Liver (tissue), 8 donors: ENCODE measurements at regions not wholly inside any gene's neighbourhood (a gene's known extent, or its start where the extent isn't known, plus 50 kb on each side); places are given as distances from the start of the nearest gene placed in this dataset.
"Not testable (repeated sequence)": the region's sequence is repeated elsewhere in the genome, so short reads cannot be mapped to it uniquely, and the experiment has no call there.

Experiments
- DNase-seq: peaks from one replicate; pipeline ENCODE4 v3.0.0-alpha.2; 2017; ENCODE audit warnings: low spot score
- H3K27ac ChIP-seq, 2 donors: one replicate each; pipeline ENCODE4 v1.7.0; 2013; ENCODE audit warnings: inconsistent platforms in 2 of 2, low read length in 2 of 2, control low read depth in 1 of 2, low read depth in 1 of 2, mild to moderate bottlenecking in 1 of 2
- H3K27me3 ChIP-seq, 4 donors: one replicate each; pipeline versions ENCODE4 v1.6.1 to v1.7.0; 2013; ENCODE audit warnings: low read length in 3 of 4, inconsistent platforms in 1 of 4, mild to moderate bottlenecking in 1 of 4, moderate library complexity in 1 of 4; ENCODE audit not compliant: control insufficient read depth in 4 of 4, insufficient read depth in 4 of 4
- H3K36me3 ChIP-seq, 4 donors: one replicate each; pipeline versions ENCODE4 v1.6.1 to v1.7.0; 2013; ENCODE audit warnings: low read length in 3 of 4, mild to moderate bottlenecking in 3 of 4, low read depth in 1 of 4, moderate library complexity in 1 of 4; ENCODE audit not compliant: control insufficient read depth in 4 of 4, insufficient read depth in 3 of 4
- H3K4me1 ChIP-seq, 4 donors: one replicate each; pipeline versions ENCODE4 v1.6.1 to v1.7.0; 2013; ENCODE audit warnings: low read length in 3 of 4, mild to moderate bottlenecking in 3 of 4, moderate library complexity in 1 of 4; ENCODE audit not compliant: control insufficient read depth in 4 of 4, insufficient read depth in 4 of 4
- H3K4me3 ChIP-seq, 3 donors: one replicate each; pipeline versions ENCODE4 v1.6.1 to v1.7.0; 2013; ENCODE audit warnings: low read length in 3 of 3, control low read depth in 1 of 3, low read depth in 1 of 3, mild to moderate bottlenecking in 1 of 3
- H3K9ac ChIP-seq, 2 donors: one replicate each; pipeline ENCODE4 v1.7.0; 2013; ENCODE audit warnings: low read length in 2 of 2, mild to moderate bottlenecking in 2 of 2, moderate library complexity in 2 of 2, control low read depth in 1 of 2, low read depth in 1 of 2
- H3K9me3 ChIP-seq, 4 donors: one replicate each; pipeline versions ENCODE4 v1.6.1 to v1.7.0; 2013; ENCODE audit warnings: low read length in 3 of 4; ENCODE audit not compliant: control insufficient read depth in 4 of 4
- ATF3 ChIP-seq: IDR thresholded peaks from 2 replicates; pipeline ENCODE4 v1.6.1; 2016; ENCODE audit warnings: antibody characterized with exemption
- CTCF ChIP-seq: fragments of 150-350 bp; IDR thresholded peaks from 2 replicates; pipeline ENCODE4 v1.5.1; 2017; ENCODE audit warnings: improper control_type of control experiment, low read depth, low read length; ENCODE audit not compliant: missing input control
- FOXA2 ChIP-seq: IDR thresholded peaks from 2 replicates; pipeline ENCODE4 v1.6.1; 2016; ENCODE audit warnings: antibody characterized with exemption
- GABPA ChIP-seq, 2 donors: IDR thresholded peaks in 1 of 2; conservative IDR thresholded peaks in 1 of 2; 2 replicates each; pipeline ENCODE4 v1.6.1; 2016; ENCODE audit warnings: antibody characterized with exemption in 2 of 2, mild to moderate bottlenecking in 1 of 2, moderate library complexity in 1 of 2
- HNF4A ChIP-seq, 2 donors: conservative IDR thresholded peaks; 2 replicates each; pipeline ENCODE4 v1.6.1; 2016; ENCODE audit warnings: antibody characterized with exemption in 2 of 2, mild to moderate bottlenecking in 2 of 2
- HNF4G ChIP-seq: IDR thresholded peaks from 2 replicates; pipeline ENCODE4 v1.6.1; 2016; ENCODE audit warnings: antibody characterized with exemption
- REST ChIP-seq: IDR thresholded peaks from 2 replicates; pipeline ENCODE4 v1.6.1; 2016; ENCODE audit warnings: antibody characterized with exemption, mild to moderate bottlenecking
- SP1 ChIP-seq: IDR thresholded peaks from 2 replicates; pipeline ENCODE4 v1.6.1; 2018; ENCODE audit warnings: antibody characterized with exemption, mild to moderate bottlenecking
- TAF1 ChIP-seq: conservative IDR thresholded peaks from 2 replicates; pipeline ENCODE4 v1.6.1; 2016; ENCODE audit warnings: antibody characterized with exemption, mild to moderate bottlenecking
- YY1 ChIP-seq: IDR thresholded peaks from 2 replicates; pipeline ENCODE4 v1.6.1; 2016; ENCODE audit warnings: antibody characterized with exemption, mild to moderate bottlenecking
- ZBTB33 ChIP-seq: IDR thresholded peaks from 2 replicates; pipeline ENCODE4 v1.6.1; 2016; ENCODE audit warnings: antibody characterized with exemption
- WGBS: extraction: QIAGEN DNeasy Blood & Tissue Kit; methylation state at CpG from one replicate; pipeline ENCODE4 v1.1.7; 2013; 5-methylcytosine and 5-hydroxymethylcytosine counted together
- donor health status: healthy.
- donor health status: healthy.
- donor health status: healthy.
- donor health status: healthy.
- donor health status: healthy.

- no peaks in the 10 kb centered on the region for H3K27me3 ChIP-seq
- TF ChIP-seq TAF1 (no peak), FOXA2 (no peak), HNF4A (conservative IDR thresholded peaks at IDR 0.05) (no peak), HNF4G (no peak), ATF3 (no peak), REST (no peak), ZBTB33 (no peak), GABPA (IDR thresholded peaks at IDR 0.05 in 1 of 2, conservative IDR thresholded peaks at IDR 0.05 in 1 of 2) (no peak), YY1 (no peak), CTCF (no peak), SP1 (no peak)
- no peaks in the 10 kb centered on the region for H3K4me1 ChIP-seq
- no peaks in the 10 kb centered on the region for H3K36me3 ChIP-seq
- DNase-seq = no peak
- no peak overlapping the region for H3K9ac ChIP-seq
- no peak overlapping the region for H3K4me3 ChIP-seq
- H3K27ac ChIP-seq = no peak overlapping the region
- no peaks in the 10 kb centered on the region for H3K9me3 ChIP-seq
- WGBS = 53% methylated on average over 2 of the region's 2 CpGs
These were observed 92.2 kb downstream of the LPAR4 start for GRCh38 chrX:78839711-78840110.

GRCh38 chrX:78844218-78844617 is 96.7 kb downstream of the LPAR4 start:
- not testable (repeated sequence) for H3K27me3 ChIP-seq, H3K9ac ChIP-seq, H3K4me3 ChIP-seq, H3K27ac ChIP-seq, H3K36me3 ChIP-seq, H3K9me3 ChIP-seq, H3K4me1 ChIP-seq, DNase-seq
- WGBS = 89% methylated on average over 6 of the region's 6 CpGs

- not testable (repeated sequence) for DNase-seq, H3K27me3 ChIP-seq, H3K27ac ChIP-seq, H3K4me1 ChIP-seq, H3K9me3 ChIP-seq, H3K9ac ChIP-seq, H3K4me3 ChIP-seq, H3K36me3 ChIP-seq
- WGBS = 78% methylated on average over 3 of the region's 3 CpGs
These were observed 63.9 kb upstream of the P2RY10 start for GRCh38 chrX:78881248-78881647.
